NCI-H226 (cell line): ENCODE measurements at regions not wholly inside any gene's neighbourhood (a gene's known extent, or its start where the extent isn't known, plus 50 kb on each side); places are given as distances from the start of the nearest gene placed in this dataset.

Experiments
- DNase-seq: peaks from one replicate; pipeline ENCODE4 v3.0.0-alpha.2; 2015

DNA sequence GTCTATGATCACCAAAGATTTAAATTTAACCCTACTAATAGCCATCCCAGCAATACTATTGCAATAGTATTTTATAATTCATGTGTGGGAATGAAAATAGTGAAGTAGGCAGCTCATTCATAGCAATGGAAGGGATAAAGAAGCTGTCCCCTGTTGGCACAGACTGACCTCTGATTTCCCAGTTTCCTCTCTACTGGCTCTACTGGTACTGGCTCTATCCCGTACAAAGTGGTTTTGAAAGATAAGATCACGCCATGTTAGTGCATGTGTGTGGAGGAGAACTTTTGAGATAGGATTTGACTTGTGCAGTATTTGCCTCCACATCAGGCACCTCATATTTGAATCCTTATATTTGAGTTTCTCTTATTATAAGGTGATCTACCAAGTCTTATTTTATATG, 227.3 kb upstream of the ADGRL2 start:
- no peak for DNase-seq

DNA sequence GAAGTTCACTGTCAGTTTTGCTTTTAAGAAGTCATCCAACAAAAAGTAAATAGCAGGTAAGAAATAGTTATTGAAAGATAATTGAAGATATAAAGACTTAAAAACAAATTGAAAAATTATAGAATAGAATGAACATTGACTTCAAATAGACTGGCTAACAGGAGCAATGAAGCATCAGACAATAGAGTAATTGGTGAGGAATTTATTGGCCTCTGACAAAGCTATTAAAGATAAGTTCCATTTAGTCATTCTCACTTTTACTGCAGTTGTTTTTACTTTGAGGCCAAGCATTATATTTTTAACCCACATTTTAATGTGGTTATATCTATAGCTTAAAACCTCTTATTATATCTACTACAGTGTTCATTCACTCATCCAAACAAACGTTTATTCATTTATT, 228.8 kb upstream of the ADGRL2 start:
- DNase-seq: no peak

DNA sequence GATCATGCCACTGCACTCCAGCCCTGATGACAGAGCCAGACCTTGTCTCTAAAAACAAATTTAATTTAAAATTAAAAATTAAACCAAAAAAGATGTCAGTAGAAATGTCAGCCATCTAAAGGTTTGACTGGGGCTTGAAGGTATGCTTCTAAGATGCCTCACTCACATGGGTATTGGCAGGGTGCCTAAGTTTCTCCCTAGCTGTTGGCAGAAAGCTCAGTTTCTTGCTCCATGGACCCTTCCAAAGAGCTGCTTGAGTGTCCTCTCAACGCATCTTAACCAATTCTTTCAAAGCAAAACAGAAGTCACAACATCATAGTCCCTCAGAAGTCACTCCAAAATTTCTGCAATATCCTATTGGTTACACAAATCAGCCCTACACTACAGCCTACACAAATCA, 231.0 kb upstream of the ADGRL2 start:
- DNase-seq: no peak

DNA sequence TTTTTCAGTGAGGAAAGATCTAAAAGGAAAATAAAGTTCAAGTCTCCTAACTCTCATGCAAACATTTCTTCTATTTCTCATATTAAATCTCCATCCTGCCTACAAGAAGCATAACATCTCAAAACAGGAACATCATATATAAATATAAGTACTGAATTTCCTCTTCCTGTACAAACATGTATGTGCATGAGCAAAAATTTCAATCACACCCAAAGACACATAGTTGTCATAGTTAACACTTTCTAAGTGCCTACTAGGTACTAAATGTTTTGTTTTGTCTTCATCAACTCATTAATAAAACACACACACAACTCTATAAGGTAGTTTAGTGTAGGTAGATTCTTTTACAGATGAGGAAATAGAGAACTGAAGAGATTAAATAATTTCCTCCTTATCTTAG, 237.1 kb upstream of the ADGRL2 start:
- no peak for DNase-seq

DNA sequence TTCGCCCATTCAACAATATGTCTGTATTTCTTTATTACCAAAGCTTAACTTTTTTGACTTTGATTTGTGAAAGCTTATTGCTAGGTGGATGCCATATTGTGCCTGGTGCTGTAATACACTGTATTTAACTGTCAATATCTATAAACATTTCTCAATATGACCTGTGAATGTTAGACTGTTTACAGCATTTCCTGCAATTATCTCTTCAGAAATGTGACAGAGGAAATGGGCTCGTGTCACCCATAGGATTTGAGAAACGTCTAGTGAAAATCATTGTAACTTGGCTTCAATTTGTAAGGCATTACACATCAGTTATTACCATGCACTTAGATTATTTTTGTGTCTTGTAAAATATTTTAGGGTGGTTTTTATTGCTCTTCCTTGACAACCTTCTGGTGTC, 237.8 kb upstream of the ADGRL2 start:
- no peak for DNase-seq

DNA sequence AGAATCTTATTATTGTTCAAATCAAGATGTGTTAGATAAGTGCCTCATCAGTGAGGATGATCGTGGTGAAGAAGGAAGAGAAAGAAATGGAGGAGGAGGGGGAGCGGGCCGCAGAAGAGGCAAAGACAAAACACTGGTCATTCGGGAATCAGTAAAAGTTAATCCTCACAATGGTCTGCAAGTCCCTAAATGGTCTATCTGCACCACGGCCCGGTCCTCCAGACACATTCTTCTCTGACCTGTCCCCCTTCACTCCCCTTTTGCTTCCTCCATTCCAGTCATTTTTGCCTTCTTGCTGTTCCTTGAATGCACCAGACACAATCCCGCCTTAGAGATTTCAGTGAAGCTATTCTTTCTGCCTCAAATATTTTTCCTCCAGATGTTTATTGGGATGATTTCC, 240.1 kb upstream of the ADGRL2 start:
- no peak for DNase-seq

DNA sequence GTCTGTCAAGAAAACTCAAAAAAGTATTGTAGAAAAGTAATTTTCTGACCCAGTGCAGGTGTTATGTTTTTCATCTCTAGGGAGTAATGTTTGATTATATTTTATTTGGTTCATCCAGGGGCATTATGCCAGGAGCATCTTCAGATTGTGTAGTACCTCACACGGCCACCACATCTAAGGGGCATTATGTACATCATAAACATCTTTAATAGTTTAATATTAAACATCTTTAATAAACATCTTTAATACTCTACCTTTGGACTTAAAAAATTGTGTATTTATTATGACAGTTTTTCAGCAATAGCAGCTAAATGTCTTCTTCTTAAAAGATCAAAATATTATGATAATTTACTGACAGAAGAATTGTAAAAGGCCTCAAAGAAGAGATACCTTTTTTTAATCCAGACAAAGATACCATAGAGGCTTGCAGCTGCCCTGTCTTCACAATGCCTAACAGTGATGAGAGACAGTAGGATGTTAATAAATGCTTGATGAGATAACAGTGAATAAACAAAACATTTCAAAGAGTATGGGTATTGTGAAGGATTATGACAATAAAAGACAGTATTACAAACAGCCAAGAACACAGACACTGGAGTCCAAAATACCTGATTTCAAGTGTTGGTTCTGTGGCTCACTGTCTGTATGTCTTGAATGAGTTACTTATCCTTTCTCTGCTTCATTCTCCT, 240.9 kb upstream of the ADGRL2 start:
- DNase-seq: no peak

DNA sequence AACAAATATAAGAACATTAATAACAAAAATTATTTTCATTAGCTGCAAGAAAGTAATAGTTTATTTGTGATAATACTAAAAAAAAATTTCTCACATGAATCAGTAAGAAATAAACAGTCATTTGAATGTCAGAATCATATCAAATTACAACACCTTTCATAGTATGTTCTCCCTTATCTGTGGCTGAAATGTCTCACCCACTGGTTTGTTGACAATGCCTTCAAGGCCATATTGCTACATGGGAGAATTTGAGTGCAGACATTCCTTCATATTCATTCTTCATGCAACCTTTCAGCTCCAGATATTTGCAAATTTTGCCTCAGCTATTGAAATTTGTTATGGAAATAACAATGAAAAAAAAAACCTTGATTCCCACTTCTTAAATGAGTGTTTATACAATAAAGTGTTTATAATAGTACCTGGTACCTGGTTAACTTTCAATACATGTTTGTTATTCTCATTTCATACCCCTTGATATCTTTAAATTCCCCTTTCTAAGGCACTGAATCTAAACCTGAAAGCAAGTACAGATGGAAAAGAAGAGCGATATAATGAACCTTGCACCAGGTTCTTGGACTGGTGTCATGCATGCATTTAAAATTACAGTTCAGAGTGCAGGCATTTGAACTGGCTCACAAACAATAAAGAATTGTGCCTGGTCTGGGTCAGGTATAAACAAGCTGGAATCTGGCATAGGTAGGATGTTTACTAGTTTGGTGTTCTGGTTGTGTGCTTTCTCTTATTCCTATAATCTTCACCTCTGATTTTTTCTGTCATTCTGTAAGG, 242.2 kb upstream of the ADGRL2 start:
- DNase-seq: peak; percentile 63

DNA sequence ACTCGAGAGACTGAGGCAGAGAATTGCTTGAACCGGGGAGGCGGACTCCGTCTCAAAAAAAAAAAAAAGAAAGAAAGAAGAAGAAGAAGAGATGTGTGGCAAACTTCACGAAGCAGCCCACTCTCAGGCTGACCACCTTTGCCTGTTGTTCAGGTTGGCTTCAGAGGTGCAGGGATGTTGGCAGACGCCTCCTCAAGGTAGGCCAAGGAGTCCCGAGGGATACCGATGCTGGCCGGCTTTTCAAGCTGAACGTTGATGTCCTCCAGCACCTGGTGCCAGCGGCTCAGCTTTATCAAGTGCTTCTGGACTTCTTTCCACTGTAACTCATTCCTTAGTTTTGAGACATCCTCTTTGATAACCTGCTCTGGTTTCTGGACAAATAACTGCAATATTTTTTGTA, 243.8 kb upstream of the ADGRL2 start:
- no peak for DNase-seq

DNA sequence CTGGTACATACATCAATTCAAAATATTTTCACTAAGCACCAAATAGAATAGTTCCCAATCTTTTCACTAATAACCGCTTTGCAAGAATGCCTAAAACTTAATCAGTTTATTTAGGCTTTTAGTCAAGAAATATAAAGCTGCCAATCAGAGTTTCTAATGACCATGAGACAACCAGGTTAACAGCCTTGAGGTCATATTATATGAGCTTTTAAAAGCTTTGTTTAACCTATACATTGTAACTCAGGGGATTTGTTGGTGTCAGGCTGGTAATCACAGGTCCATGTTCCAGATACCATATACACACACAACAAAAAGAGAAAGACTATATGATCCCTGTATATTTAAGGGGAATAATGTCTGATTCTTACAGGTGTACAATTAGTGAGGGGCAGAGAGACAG, 246.2 kb upstream of the ADGRL2 start:
- no peak for DNase-seq

DNA sequence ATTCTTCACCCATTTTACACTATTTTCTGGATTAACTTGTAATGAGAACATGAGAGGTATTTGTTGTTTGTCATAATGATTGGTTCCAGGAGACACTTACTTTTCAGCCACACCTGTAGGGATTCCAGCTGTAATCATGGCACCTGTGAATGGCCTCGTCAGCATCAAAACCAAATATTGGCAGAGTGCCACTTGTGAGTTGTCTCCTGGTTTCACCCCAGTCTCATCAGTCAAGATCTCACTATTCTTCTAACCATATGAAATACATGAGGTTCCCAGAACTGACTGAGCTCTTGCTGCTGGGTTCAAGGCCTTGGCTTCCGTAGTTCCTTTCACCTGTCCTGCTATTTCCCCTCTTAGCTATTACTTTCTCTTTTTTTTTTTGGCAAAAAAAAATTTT, 246.6 kb upstream of the ADGRL2 start:
- DNase-seq: no peak

DNA sequence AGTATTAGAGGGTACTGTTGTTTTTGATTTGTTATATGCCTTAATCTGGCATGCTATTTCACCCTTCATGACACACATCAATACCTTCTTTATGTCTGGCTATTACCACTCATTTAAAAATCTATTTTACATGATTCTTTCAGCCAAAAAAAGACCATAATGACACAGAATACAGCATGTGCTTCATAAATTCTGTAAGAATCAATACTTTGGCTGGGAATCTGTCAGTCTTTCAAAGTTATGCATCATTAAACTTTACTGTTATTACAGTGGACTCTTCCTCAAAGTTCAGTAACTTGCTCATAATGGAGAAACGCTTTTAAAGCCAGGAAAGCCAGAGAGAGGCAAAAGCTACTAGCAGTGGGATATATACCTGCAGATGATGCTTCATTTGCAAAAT, 247.2 kb upstream of the ADGRL2 start:
- DNase-seq: no peak

DNA sequence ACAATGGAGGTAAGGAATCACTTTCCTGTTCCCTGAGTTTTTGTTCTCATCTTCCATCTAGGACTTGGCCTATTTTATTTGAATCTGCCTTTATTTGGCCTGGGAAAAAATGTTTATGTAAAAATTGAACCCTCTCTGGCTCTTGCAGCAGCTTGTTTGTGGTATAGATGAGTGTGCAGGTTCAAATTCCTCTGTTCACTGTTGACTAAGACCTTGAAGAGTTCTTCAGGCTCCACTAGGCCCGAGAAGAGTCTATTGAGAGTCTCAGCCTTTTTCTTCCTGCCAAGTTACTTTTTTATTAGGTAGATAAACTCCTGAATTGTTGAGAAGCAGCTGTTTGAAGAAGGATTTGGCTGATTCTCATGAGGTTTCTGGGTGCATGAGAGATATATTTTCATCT, 248.8 kb upstream of the ADGRL2 start:
- no peak for DNase-seq

DNA sequence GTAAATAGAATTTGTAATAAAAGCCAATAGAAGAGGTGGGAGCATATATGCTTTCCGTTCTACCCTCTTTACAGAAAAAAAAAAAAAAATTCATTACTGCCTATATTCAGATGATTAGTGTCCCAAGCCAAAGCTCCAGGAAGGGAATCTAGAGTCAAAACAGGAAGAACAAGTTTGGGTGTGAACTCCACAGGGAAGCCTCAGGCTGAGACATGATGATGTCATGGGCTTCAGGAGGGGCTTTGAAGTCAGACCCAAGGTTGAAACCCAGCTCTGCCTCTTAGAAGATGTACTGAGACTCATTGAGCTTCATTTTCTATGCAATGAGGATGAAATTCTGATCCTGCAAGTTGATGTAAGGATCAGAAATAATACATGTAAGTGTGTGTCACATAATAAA, 250.0 kb upstream of the ADGRL2 start:
- DNase-seq: no peak

DNA sequence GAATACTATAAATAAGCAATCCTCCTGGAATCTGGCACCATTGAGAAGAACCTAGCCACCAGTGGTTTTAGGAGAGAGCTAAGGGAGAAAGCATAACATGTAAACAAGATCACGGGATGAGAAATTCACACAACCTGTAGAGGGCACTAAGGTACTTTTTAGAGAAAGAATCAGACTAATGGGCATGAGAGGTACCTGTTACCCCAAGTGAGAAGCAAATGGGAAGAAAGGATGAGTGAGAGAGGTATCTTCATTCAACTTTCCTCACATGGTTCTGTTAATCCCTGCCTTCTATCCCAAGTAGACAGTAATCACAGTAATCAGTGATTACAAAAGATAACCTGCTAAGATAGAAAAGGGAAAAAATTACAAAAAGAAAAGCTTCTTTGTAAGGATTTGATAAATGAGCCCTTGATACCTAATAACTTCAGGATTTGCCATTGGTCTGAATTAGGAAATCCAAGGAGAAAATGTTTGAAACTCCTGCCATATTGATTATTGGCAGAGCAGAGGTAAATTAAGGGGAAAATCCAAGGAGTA, 251.1 kb upstream of the ADGRL2 start:
- DNase-seq: peak; percentile 50

DNA sequence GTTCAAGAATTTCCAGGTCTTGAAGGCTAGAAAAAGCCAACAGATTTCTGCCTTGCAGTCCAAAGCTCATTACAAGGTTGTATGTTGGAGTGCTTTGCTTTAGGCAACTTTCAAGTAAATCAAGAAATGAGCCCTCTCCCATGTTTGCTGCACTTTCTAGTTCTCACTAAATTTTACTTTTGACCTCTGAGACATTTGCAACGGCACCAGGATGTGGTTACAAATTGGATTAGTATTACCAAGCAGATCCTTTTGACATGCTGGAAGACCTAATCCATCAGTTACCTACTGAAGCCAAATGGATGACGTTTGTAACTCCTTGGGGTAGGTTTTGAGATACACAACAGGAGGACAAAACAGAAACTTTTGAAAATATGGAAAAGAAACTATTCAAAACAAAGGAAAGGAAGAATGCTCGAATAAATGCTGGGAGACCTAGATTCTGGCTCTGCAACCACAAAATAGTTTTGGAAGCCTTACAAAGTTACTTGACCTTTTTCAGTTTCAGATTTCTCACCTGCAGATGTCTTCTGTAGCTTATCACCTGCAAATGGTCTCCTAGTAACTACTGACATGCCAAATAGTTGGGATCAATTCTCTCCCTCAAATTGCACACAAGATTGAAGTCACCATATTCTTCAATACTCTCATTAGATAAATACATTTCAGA, 251.7 kb upstream of the ADGRL2 start:
- no peak for DNase-seq

DNA sequence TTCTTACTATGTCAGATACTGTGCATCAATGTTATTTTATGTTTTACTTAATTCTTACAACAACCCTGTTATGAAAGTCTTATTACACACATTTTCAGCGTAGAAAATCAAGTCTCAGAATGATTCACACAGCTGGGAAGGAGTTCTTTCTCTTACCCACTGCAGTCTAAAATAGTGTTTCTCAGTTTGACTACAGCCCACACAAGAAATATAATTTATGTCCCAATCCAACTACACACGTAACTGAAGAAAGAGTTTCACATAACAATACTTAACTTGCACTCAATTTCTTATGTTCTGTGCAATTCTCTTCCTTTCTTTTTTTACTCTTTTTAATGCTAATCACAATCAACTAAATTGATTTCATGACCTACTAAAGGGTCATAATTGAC, 252.8 kb upstream of the ADGRL2 start:
- no peak for DNase-seq

DNA sequence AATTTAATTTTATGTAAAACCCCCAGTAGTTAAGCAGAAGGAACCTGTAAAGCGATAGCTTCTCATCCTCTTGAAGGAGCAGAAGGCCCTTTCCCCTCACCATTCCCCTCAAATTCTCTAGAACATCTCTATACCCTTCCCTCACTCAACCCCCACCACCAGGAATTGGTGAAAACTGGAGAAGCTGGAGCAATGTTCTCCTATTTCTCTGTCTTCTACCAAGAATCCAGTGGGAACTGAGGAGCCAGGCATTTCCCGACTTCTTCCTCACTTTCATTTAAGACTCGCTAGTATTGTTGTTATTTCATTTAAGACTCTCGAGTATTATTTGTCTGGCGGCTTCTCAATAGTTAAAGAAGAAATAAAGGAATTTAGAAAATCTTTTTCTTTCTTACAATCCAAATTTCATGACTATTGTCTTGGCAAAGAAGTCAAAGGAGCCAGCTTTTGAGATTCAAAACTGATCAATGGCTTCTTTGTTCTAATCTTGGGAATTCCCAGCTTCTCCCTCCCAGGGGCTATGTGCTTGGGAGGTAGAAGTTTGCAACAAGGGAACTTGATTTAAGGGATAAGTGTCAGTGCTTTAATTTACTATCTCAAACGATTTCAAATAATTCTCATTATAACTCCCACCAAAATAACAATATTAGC, 253.3 kb upstream of the ADGRL2 start:
- no peak for DNase-seq

DNA sequence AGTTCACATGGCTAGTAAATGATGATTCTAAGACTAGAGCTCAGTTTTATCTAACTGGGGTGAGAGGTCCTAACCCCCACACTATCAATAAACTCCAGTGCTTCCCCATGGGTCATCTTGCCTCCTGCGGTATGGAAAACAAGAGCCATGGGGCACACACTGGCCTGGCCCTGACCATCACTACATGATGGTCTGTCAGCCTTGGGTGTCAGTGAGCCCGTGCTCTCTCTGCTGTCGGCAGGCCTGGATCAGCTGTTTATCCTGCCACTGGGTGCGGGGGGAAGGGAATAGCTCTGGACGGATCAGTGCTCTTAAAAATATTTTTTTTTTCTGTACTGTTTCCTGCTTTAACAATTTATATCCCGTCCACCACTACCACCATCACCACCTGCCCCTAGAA, 255.0 kb upstream of the ADGRL2 start:
- no peak for DNase-seq

DNA sequence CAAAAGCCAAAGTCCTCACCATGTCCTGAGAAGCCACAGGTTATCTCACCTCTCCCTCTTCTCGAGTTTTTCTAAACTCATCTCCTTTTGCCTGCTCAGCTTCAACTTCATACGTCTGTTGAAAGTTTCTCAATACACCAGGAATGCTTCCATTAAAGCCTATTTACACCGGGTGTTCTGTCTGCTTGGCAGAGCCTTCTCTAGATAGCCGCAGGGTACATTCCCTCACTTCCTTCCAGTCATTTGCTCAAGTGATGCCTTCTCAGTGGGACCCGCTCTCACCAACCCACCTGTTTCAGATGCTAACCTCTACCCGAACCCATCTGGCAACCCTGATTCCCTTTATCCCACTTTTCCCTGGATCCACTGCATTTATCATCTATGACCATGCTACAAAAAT, 257.0 kb upstream of the ADGRL2 start:
- DNase-seq: no peak

DNA sequence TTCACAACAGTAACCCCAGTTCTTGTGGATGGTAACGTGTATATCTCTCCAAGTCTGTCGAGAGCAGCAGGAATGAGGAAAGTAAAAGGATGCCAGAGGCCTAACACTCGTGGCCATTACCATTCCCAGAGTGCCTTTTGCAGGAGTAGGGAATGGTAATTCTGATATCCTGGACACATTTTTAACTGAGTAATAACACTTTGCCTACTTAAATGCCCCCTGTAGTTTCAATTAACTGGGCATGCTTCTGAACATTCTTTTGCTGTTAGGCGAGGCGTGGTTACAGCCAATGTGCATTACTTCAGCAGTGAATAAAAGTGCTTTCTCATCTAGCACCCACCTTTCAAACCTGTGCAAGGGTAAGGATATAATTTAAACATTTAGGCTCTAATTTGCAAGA, 258.5 kb upstream of the ADGRL2 start:
- peak; percentile 24 for DNase-seq

DNA sequence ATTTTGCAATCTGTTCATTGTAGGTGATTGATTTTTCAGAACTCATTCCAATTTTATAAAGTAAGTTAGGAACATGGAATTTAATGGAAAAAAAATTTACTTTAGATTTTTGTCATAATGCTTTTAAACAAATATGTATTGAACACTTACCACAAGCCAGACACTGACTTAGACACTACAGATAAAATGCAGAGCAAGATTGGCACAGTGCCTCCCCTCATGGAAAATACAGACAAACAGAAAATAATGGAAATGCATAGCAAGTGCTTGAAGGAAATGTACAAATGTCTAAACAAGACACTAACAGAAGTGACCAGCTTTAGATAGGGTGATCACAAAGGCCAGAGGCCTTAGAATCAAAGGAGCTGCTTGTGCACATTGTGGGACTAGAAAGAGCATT, 260.5 kb upstream of the ADGRL2 start:
- DNase-seq: no peak

DNA sequence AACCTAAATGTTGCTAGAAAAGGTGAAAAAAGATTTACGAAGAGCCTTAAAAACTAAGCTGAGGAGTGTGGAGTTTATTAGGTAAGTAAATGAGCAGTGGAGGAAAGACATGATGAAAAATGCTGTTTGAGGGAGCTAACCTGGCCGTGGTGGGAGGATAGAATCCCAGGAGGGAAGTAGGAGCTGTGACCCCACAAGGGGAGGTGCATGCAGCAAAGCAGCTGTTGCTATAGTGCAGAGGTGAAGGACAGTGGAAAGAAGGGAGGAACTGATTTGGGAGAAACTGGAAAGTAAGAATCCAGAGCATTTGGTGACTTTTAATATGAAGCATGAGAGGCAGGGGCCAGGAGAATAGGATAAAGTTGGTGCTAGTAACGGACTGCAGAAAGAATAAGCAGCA, 271.7 kb upstream of the ADGRL2 start:
- DNase-seq: no peak

DNA sequence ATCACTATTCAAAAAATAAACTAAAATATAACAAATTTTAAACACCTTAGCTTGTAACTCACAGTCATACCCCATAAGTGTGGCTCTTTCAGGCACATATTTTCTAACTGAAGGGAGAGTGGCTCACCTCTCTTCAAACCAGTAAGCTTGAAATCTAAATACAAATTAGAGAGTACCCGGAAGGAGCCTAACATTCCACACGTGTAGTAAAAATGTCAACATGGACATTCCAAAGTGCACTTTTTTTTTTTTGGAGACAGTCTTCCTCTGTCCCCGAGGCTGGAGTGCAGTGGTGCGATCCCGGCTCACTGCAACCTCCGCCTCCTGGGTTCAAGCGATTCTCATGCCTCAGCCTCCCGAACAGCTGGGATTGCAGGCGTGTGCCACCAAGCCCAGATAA, 275.6 kb upstream of the ADGRL2 start:
- no peak for DNase-seq
